ENCODE measurements at regions not wholly inside any gene's neighbourhood (a gene's known extent, or its start where the extent isn't known, plus 50 kb on each side); places are given as distances from the start of the nearest gene placed in this dataset.
"Not testable (repeated sequence)": the region's sequence is repeated elsewhere in the genome, so short reads cannot be mapped to it uniquely, and the experiment has no call there.

DNA sequence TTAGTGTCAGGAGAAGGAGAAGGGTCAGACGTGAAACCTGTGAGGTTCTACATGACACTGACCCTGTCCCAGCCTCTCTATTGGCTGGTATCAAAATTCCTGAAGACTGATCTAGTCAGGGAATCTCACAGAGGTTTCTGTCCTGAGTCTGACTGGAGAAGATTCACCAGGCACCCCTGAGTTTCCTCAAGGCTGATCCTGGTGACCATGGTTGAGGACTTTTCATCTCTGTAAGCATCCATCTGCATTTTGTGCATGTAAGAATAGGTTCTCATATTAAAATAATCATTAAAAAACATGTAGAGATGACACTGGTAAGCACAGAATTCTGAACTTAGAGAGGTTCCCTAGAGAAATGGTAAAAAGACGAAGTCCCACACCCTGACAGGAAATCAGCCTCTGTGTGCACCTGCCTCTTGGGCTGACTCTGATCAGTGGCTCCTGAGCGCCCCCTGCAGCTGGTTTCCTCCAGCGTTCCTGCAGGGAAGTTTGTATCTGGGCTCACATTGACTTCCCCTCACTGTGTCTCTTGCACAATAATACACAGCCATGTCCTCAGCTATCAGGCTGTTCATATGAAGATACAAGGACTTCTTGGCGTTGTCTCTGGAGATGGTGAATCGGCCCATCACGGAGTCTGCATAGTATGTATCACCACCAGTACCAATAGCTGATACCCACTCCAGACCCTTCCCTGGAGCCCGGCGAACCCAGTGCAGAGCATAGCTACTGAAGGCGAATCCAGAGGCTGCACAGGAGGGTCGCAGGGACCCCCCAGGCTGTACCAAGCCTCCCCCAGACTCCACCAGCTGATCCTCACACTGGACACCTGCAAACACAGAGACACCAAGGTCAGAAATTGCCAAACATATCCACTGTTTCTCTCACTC lies 991.9 kb downstream of the TMEM121 start:
- no peaks in the 10 kb centered on the region for H3K9me3 ChIP-seq (ENCODE audit: control insufficient read depth in 1 of 2, insufficient read depth in 1 of 2, low read length in 2 of 2)
- DNase-seq (peak; percentile 79 to 92 (median 87)), ATAC-seq (ENCODE audit: poor library complexity) (peak; percentile 93)
- Mint-ChIP-seq H3K27ac (no peak overlapping the region), H3K4me3 (no peak overlapping the region), H3K36me3 (ENCODE audit: low read depth) (no peaks in the 10 kb centered on the region), H3K27me3 (no peaks in the 10 kb centered on the region), H3K4me1 (ENCODE audit: low read depth) (peaks cover 34% of the 10 kb centered on the region), H3K9me3 (no peaks in the 10 kb centered on the region)
- H3K27ac ChIP-seq (ENCODE audit: low read depth in 1 of 2, low read length in 2 of 2), result no peak overlapping the region
- peaks cover 0 to 10% of the 10 kb centered on the region in 2 experiments for H3K27me3 ChIP-seq (ENCODE audit: control insufficient read depth in 1 of 2, insufficient read depth in 2 of 2, low read length in 2 of 2)
- no peak overlapping the region for H3K4me3 ChIP-seq (ENCODE audit: low read length)
- H3K4me1 ChIP-seq (ENCODE audit: insufficient read depth, low read length), result peaks cover 12% of the 10 kb centered on the region
- ChIA-PET POLR2A (interaction anchor here (0.7 to 1.1 kb wide), 3 partner anchors 11 to 58 kb away, joined by 3 read pairs; no protein-coding TSS in a partner anchor), CTCF (interaction anchor here (0.7 to 2.3 kb wide), 15 partner anchors 10 to 101 kb away, joined by 3 to 18 read pairs (median 4); no protein-coding TSS in a partner anchor)
- no peaks in the 10 kb centered on the region for H3K36me3 ChIP-seq (ENCODE audit: insufficient read depth, low read length)
- intact Hi-C loops (cut with DNase I, micrococcal nuclease), result loop anchor here (1.0 to 2.0 kb wide), 6 partner anchors 11 to 82 kb away; no protein-coding TSS in a partner anchor
- TF ChIP-seq, protein P1, sequence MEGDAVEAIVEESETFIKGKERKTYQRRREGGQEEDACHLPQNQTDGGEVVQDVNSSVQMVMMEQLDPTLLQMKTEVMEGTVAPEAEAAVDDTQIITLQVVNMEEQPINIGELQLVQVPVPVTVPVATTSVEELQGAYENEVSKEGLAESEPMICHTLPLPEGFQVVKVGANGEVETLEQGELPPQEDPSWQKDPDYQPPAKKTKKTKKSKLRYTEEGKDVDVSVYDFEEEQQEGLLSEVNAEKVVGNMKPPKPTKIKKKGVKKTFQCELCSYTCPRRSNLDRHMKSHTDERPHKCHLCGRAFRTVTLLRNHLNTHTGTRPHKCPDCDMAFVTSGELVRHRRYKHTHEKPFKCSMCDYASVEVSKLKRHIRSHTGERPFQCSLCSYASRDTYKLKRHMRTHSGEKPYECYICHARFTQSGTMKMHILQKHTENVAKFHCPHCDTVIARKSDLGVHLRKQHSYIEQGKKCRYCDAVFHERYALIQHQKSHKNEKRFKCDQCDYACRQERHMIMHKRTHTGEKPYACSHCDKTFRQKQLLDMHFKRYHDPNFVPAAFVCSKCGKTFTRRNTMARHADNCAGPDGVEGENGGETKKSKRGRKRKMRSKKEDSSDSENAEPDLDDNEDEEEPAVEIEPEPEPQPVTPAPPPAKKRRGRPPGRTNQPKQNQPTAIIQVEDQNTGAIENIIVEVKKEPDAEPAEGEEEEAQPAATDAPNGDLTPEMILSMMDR (IDR thresholded peaks at IDR 0.05), result peak; percentile 77

DNA sequence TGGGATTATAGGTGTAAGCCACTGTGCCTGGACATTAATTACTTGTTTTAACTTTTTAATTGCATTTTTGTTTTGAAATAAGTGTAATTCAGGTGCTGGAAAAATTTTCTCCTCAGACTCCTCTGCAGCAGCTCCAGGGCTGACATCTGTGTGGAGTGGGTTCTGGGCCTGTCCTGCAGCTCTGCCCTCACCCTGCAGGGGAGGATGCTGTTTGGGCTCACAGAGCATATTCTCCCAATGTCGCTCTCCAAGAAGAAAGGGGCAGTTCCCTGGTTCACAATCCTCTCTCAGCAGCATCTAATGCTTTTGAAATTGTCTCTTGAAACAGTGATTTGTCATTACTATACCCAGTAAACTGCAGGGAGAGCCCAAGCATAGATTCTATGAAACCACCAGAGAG lies 995.7 kb downstream of the TMEM121 start:
- intact Hi-C loops (cut with DNase I, micrococcal nuclease); H3K9me3 ChIP-seq (ENCODE audit: control insufficient read depth in 1 of 2, insufficient read depth in 1 of 2, low read length in 2 of 2); H3K4me3 ChIP-seq (ENCODE audit: low read length); H3K27ac ChIP-seq (ENCODE audit: low read depth in 1 of 2, low read length in 2 of 2); ATAC-seq (ENCODE audit: poor library complexity); H3K27ac Mint-ChIP-seq; DNase-seq; H3K9me3 Mint-ChIP-seq; H3K36me3 ChIP-seq (ENCODE audit: insufficient read depth, low read length); POLR2A ChIA-PET; H3K36me3 Mint-ChIP-seq (ENCODE audit: low read depth); H3K4me3 Mint-ChIP-seq: not testable (repeated sequence)
- CTCF ChIA-PET, result interaction anchor here (1.4 kb wide), 1 partner anchor 105 kb away, joined by 4 read pairs; no protein-coding TSS in a partner anchor
- peaks cover 0 to 10% of the 10 kb centered on the region in 2 experiments for H3K27me3 ChIP-seq (ENCODE audit: control insufficient read depth in 1 of 2, insufficient read depth in 2 of 2, low read length in 2 of 2)
- peaks cover 11% of the 10 kb centered on the region for H3K27me3 Mint-ChIP-seq
- H3K4me1 Mint-ChIP-seq (ENCODE audit: low read depth), result peaks cover 14% of the 10 kb centered on the region
- peaks cover 10% of the 10 kb centered on the region for H3K4me1 ChIP-seq (ENCODE audit: insufficient read depth, low read length)

DNA sequence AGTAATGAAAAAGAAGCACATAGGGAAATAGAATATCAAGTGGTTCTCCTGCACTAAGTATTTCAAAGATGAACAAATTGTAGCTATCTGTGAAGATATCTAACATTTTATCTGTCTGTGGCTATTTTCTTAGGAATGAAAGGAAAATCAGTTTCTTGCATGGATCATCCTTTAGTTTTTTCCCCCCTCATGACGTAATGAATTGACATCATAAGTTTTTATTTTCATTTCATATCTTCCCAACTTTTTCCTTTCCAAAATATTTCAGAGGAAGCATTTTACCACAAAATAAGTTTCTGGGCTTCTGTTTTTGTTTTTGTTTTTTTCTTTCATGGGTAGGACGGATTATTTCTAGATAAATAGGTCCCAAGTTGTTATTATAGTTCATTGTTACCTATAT lies 996.6 kb downstream of the TMEM121 start:
- Mint-ChIP-seq H3K4me1 (ENCODE audit: low read depth) (peaks cover 6% of the 10 kb centered on the region), H3K9me3 (no peaks in the 10 kb centered on the region), H3K4me3 (no peak overlapping the region), H3K27ac (no peak overlapping the region), H3K27me3 (peaks cover 11% of the 10 kb centered on the region), H3K36me3 (ENCODE audit: low read depth) (no peaks in the 10 kb centered on the region)
- intact Hi-C loops (cut with DNase I, micrococcal nuclease), result no loop called here
- no peak for ATAC-seq (ENCODE audit: poor library complexity)
- CTCF ChIA-PET, result no interaction called here
- Histone ChIP-seq H3K36me3 (ENCODE audit: insufficient read depth, low read length) (no peaks in the 10 kb centered on the region), H3K27ac (ENCODE audit: low read depth in 1 of 2, low read length in 2 of 2) (no peak overlapping the region), H3K4me1 (ENCODE audit: insufficient read depth, low read length) (peaks cover 6% of the 10 kb centered on the region), H3K27me3 (ENCODE audit: control insufficient read depth in 1 of 2, insufficient read depth in 2 of 2, low read length in 2 of 2) (peaks cover 0 to 10% of the 10 kb centered on the region in 2 experiments), H3K4me3 (ENCODE audit: low read length) (no peak overlapping the region), H3K9me3 (ENCODE audit: control insufficient read depth in 1 of 2, insufficient read depth in 1 of 2, low read length in 2 of 2) (no peaks in the 10 kb centered on the region)
- DNase-seq, result no peak
- TF ChIP-seq, protein P1 (IDR thresholded peaks at IDR 0.05), result no peak
- POLR2A ChIA-PET, result no interaction called here

Data from CD4-positive, alpha-beta T cell (primary cell).